GM18498 (cell line): ENCODE measurements at regions not wholly inside any gene's neighbourhood (a gene's known extent, or its start where the extent isn't known, plus 50 kb on each side); places are given as distances from the start of the nearest gene placed in this dataset.

ENCODE experiments used
- ATAC-seq: cut with Tn5 transposase; IDR thresholded peaks from one replicate; pipeline ENCODE4 v1.9.1; 2021; ENCODE audit warnings: mild to moderate bottlenecking, moderate library complexity; ENCODE audit not compliant: unreplicated experiment

DNA sequence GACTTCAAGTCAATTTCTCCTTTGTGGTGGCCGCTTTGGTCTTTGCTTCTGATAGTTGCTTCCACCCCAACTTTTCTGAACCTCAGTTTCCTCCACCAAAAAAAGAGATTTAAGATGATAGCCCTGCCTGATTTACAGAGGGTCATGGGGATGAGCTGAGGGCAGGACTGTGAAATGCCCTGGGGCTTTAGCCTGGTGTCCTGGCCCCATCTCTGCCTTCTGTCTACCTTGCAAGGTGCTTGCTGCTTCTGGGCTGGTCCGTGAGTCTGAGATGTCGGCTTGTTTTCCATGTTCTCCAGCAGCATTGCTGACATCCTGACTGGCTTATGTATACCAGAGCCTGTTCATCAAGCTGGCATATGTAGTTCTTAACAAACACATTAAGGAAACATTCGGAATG is 191.9 kb upstream of the MPHOSPH6 start:
- no peak for ATAC-seq

GRCh38 chr16:82360024-82360783 is 190.2 kb upstream of the MPHOSPH6 start:
- no peak for ATAC-seq

DNA sequence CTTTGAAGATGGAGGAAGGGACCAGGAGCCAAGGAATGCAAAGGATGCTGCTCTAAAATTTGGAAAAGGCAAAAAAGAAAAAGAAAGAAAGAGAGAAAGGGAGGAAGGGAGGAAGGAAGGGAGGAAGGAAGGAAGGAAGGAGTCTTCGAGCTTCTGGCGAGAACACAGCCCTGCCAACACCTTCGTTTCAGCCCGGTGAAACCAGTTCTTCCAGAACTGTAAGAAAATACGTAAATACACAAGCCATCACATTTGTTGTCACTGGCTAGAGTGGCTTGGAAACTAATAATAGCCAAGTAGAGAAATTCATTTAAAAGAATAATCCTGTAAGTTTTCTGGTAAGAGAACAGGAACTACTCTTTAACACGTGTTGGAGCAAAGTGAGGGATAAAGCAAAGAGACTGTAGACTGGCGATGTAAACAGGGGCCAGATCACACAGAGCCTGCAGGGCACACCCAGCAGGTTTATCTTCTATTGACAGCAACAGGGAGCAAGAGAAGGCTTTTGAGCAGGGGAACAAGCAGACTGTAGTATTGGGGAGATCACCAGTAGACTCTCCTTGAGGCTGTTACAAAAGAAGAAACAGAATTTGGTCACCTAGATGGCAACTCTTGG is 188.7 kb upstream of the MPHOSPH6 start:
- no peak for ATAC-seq

DNA sequence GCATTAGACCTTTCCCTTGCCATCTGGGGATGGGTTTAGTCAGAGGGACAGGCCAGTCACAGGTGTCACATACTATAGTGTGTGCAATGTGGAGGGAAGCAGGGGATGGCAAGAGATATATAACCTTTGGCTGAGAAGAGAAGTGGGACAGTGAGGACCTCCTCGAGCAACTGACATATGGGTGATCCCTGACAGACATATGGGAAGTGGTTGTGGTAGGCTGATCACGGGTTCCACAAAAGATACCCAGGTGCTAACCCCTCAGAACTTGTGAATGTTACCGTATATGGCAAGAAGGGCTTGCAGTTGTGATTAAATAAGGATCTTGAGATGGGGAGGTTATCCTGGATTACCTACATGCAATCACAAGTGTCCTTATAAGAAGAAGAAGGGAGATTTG is 188.1 kb upstream of the MPHOSPH6 start:
- ATAC-seq, result no peak

DNA sequence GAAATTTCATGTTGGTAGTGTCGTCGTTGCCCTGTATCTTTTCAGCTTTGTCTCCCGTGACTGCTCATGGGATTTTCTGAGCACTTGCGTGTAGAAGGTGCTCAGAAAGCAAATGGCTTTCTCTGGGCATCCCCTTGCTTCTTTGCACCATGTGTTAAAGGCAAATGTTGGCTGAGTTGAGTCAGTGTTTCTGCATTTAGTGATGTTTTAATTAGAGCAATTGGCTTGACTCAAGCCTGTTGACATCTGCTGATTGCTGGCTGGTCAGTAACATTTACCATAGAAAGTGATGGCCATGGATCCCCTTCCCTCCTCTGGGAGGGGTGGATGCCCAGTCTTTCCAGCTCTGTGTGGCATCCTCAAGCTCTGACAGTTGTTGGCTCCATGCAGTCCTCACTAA is 187.2 kb upstream of the MPHOSPH6 start:
- no peak for ATAC-seq

DNA sequence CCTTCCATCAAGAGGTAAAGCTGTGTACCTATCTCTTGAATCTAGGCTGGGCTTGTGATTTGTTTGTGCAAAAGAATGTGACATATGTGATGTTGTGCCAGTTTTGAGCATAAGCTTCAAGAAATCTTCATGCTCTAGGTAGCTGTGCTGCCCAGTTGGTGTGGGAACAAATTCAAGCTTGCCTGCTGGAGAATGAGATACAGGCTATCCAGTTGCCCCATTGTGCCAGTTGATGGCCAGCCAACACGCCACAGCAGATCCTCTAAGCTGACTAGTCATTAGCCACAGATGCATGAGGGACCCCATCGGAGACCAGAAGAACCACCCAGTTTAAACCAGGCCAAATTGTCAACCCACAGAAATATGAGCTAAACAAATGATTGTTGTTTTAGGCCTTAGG is 180.5 kb upstream of the MPHOSPH6 start:
- ATAC-seq, result no peak

- no peak for ATAC-seq
Measured at GRCh38 chr16:82345318-82345717, 175.3 kb upstream of the MPHOSPH6 start.

DNA sequence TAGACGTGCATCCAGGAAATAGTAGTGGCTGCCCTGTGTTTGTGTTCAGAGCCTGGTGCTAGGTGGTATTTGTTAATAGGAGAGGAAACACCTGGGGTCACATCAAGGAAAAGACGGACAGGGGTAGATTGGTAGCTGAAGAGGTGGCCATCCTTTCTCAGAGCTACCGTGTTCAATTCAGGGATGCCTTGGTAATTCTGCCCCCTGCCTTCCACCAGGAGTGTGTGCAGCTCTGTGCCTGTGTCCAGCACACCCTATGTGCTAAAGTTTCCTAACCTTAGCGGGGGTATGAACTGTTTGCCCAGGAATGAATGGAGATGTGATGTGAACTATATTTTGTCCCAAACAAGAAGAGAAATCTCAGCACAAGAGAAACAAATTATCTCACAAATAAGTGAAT is 174.1 kb upstream of the MPHOSPH6 start:
- ATAC-seq, result no peak

GRCh38 chr16:82341146-82341669 is 171.2 kb upstream of the MPHOSPH6 start:
- no peak for ATAC-seq

DNA sequence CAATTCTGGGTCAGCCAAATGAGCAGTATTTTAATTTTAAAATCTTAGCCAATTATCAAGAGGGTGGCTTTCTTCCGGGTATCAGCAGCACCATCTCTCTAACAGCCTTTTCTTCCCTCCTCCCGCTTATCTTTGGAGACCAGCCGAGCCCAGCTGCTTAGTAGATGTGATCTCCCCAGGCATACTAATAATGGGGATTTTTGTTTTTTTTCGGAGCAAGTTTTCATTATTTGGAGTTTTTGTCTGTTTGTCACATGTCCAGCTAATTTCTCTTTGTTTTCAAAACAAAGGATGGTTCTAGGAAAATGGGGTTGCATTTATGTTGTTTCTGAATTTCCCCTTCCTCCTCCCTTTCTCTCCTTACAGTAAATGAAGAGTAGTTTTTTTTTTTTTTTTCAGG is 170.5 kb upstream of the MPHOSPH6 start:
- ATAC-seq, result no peak

DNA sequence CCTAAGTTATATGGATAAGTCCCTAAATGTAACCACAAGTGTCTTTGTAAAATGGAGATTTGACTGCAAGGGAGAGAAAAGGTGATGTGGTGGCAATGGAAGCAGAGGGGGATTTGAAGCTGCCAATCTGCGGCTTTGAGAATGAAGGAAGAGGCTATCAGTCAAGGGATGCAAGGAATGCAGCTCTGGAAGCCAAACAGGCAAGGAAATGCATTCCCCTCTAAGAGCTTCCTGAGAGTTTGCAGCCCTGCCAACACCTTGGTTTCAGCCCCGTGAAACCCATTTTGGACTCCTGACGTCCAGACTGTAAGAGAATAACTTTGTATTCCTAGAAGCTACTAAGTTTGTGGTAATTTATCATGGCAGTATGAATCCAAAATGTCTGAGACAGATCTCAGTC is 167.3 kb upstream of the MPHOSPH6 start:
- ATAC-seq, result no peak

DNA sequence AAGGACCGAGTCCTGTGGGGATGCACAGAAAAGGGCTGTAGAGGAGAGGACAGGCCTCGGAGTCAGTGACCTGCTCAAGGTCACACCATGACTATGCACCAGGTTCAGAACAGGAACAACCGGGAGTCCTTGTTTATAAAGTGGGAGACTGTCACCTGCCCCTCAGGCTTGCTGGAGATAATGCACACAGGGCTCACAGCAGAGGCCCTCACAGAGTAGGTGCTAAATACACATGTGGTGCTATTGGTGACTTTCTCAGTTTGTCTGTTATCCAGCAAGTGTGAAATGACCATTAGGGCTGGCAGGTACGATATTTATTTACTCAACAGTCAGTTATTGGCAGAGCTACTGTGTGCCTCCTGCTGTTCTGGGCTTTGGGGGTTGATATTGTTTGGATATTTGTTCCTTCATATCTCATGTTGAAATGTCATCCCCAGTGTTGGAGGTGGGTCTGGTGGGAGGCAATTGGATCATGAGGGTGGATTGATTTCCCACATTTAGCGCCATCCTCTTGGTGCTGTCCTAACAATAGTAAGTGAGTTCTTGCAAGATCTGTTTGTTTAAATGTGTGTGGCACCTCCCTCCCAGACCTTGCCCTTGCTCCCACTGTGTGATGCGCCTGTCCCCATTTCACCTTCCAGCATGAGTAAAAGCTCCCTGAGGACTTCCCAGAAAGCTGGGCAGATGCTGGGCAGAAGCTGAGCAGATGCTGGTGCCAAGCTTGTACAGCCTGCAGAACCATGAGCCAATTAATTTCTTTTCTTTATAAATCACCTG is 162.1 kb upstream of the MPHOSPH6 start:
- no peak for ATAC-seq

- ATAC-seq, result no peak
Measured at GRCh38 chr16:82331397-82331796, 161.4 kb upstream of the MPHOSPH6 start.

GRCh38 chr16:82329504-82330192 is 159.6 kb upstream of the MPHOSPH6 start:
- ATAC-seq, result no peak

- ATAC-seq, result no peak
Measured at GRCh38 chr16:82328881-82329469, 159.0 kb upstream of the MPHOSPH6 start.

GRCh38 chr16:82323171-82323570 is 153.1 kb upstream of the MPHOSPH6 start:
- ATAC-seq, result no peak

DNA sequence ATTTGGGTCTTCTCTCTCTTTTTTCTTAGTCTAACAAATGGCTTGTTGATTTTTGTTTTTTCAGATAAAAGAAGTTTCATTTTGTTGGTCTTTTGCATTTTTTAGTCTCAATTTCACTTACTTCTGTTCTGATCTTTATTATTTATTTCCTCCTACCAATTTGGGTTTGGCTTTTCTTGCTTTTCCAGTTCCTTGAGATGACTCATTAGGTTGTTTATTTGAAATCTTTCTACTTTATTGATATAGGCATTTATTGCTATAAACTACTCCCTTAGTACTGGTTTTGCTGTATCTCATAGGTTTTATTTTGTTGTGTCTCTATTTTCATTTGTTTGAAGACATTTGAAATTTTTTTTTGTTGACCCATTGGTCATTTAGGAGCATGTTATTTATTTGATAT is 152.2 kb upstream of the MPHOSPH6 start:
- ATAC-seq, result no peak

GRCh38 chr16:82319038-82319437 is 149.0 kb upstream of the MPHOSPH6 start:
- ATAC-seq, result no peak

DNA sequence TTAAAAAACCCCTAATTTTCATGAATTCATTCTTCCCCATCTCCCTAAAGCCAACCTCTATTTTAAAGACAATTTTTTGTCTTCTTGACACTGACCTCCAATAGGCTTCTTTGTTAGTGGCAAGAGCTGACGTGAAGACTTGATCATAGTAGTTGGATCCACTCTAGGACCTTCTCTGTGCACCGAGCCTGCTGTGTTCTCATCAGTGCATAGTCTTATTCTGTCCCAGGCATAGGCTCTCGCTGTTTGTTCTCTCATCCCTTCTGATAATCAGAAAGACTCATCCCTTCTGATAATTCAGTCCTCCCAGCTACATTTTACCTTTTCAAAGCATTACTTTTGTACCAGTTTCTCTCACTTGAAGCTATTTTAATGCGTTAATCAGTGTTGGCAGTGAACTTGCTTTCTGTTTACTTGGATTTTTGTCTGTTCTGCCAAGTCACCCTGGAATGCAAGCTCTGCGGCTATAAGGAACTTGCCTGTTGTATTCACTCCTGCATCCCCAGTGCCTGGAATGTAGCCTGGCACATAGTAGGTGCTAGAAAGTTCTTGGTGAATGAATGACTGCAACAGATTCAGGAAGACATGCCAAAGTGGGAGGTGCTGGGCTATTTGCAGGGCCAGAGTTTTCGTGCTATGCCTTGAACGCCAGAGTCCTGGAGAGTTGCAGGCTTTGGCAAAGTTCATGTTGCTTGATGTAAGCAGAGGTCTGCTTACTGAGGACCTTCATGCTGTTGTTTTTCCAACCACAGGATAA is 147.6 kb upstream of the MPHOSPH6 start:
- no peak for ATAC-seq

GRCh38 chr16:82313754-82314153 is 143.7 kb upstream of the MPHOSPH6 start:
- no peak for ATAC-seq
